ENCODE measurements at regions not wholly inside any gene's neighbourhood (a gene's known extent, or its start where the extent isn't known, plus 50 kb on each side); places are given as distances from the start of the nearest gene placed in this dataset.

GRCh38 chr15:99511866-99512661 lies 53.7 kb upstream of the MEF2A start:
- no peak for DNase-seq

- DNase-seq, result no peak
These were observed 51.5 kb upstream of the MEF2A start for GRCh38 chr15:99514306-99514705.

Data from hematopoietic multipotent progenitor cell treated with erythropoietin and hydrocortisone succinate and interleukin-3 and kit ligand, for 8 days (in vitro differentiated cells).